Ramos (cell line): ENCODE measurements at regions not wholly inside any gene's neighbourhood (a gene's known extent, or its start where the extent isn't known, plus 50 kb on each side); places are given as distances from the start of the nearest gene placed in this dataset.

Source experiments
- in situ Hi-C: fragments of 300-500 bp; cut with MboI; formaldehyde crosslinking; loops from one replicate; pipeline ENCODE4 v1.14.3; 2022; ENCODE audit warnings: low sequenced_read_pairs; ENCODE audit not compliant: unreplicated experiment

- in situ Hi-C loops, result no loop called here
Measured at GRCh38 chr22:48886604-48887393, 940.9 kb downstream of the BRD1 start.

GRCh38 chr22:48885919-48886305, 941.8 kb downstream of the BRD1 start:
- in situ Hi-C loops, result no loop called here

GRCh38 chr22:48885271-48885918, 942.3 kb downstream of the BRD1 start:
- in situ Hi-C loops, result no loop called here

- in situ Hi-C loops, result no loop called here
Measured at GRCh38 chr22:48884786-48885185, 942.9 kb downstream of the BRD1 start.

GRCh38 chr22:48884324-48884723, 943.3 kb downstream of the BRD1 start:
- in situ Hi-C loops, result no loop called here

GRCh38 chr22:48883211-48883960, 944.3 kb downstream of the BRD1 start:
- in situ Hi-C loops, result no loop called here

- in situ Hi-C loops, result no loop called here
Measured at GRCh38 chr22:48882636-48883200, 945.0 kb downstream of the BRD1 start.

GRCh38 chr22:48881326-48881980, 946.2 kb downstream of the BRD1 start:
- in situ Hi-C loops, result no loop called here

GRCh38 chr22:48880749-48881148, 946.9 kb downstream of the BRD1 start:
- in situ Hi-C loops, result no loop called here

GRCh38 chr22:48876951-48877350, 950.7 kb downstream of the BRD1 start:
- in situ Hi-C loops, result no loop called here

- in situ Hi-C loops, result no loop called here
Measured at GRCh38 chr22:48874956-48875355, 952.7 kb downstream of the BRD1 start.

GRCh38 chr22:48873191-48873520, 954.5 kb downstream of the BRD1 start:
- in situ Hi-C loops, result no loop called here

GRCh38 chr22:48872271-48873190, 955.1 kb downstream of the BRD1 start:
- in situ Hi-C loops, result no loop called here

- in situ Hi-C loops, result no loop called here
Measured at GRCh38 chr22:48871176-48871840, 956.4 kb downstream of the BRD1 start.

GRCh38 chr22:48870436-48870835, 957.2 kb downstream of the BRD1 start:
- in situ Hi-C loops, result no loop called here

- in situ Hi-C loops, result no loop called here
Measured at GRCh38 chr22:48869788-48870187, 957.9 kb downstream of the BRD1 start.

- in situ Hi-C loops, result no loop called here
Measured at GRCh38 chr22:48869161-48869560, 958.5 kb downstream of the BRD1 start.

GRCh38 chr22:48868554-48868953, 959.1 kb downstream of the BRD1 start:
- in situ Hi-C loops, result no loop called here

- in situ Hi-C loops, result no loop called here
Measured at GRCh38 chr22:48867891-48868290, 959.8 kb downstream of the BRD1 start.
